Mesendoderm (in vitro differentiated cells): ENCODE measurements at regions not wholly inside any gene's neighbourhood (a gene's known extent, or its start where the extent isn't known, plus 50 kb on each side); places are given as distances from the start of the nearest gene placed in this dataset.

Source experiments
- DNase-seq: peaks from one replicate; pipeline ENCODE4 v3.0.0; 2013
- H2AK5ac ChIP-seq: 2 replicates; pipeline ENCODE4 v1.6.1; 2013; ENCODE audit warnings: low read length, inconsistent platforms
- H2BK120ac ChIP-seq: 2 replicates; pipeline ENCODE4 v1.6.1; 2013; ENCODE audit warnings: low read depth, mild to moderate bottlenecking, low read length, moderate library complexity, mixed read lengths
- H2BK15ac ChIP-seq: replicated peaks from 2 replicates; pipeline ENCODE4 v1.6.1; 2013; ENCODE audit warnings: low read depth, mild to moderate bottlenecking, moderate library complexity
- H2BK5ac ChIP-seq: 2 replicates; pipeline ENCODE4 v1.6.1; 2013; ENCODE audit warnings: low read length, inconsistent platforms
- H3K18ac ChIP-seq: 2 replicates; pipeline ENCODE4 v1.6.1; 2013; ENCODE audit warnings: mild to moderate bottlenecking, low read length, mixed read lengths
- H3K23ac ChIP-seq: one replicate; pipeline ENCODE4 v1.6.1; 2013; ENCODE audit warnings: low read length
- H3K27ac ChIP-seq: 2 replicates; pipeline ENCODE4 v1.5.1; 2013; ENCODE audit warnings: low read depth, mild to moderate bottlenecking, inconsistent platforms, low read length, moderate library complexity
- H3K27me3 ChIP-seq: 2 replicates; pipeline ENCODE4 v1.6.1; 2013; ENCODE audit warnings: low read length, control low read depth, mild to moderate bottlenecking, inconsistent platforms; ENCODE audit not compliant: insufficient read depth, poor library complexity
- H3K36me3 ChIP-seq: 2 replicates; pipeline ENCODE4 v1.6.1; 2013; ENCODE audit warnings: low read length, inconsistent platforms; ENCODE audit not compliant: control insufficient read depth, insufficient read depth
- H3K4ac ChIP-seq: one replicate; pipeline ENCODE4 v1.6.1; 2013; ENCODE audit warnings: low read depth, mild to moderate bottlenecking, low read length, moderate library complexity
- H3K4me1 ChIP-seq: 2 replicates; pipeline ENCODE4 v1.6.1; 2013; ENCODE audit warnings: low read depth, low read length, inconsistent platforms; ENCODE audit not compliant: control insufficient read depth
- H3K4me2 ChIP-seq: 2 replicates; pipeline ENCODE4 v1.6.1; 2013; ENCODE audit warnings: low read length
- H3K4me3 ChIP-seq: 2 replicates; pipeline ENCODE4 v1.5.1; 2013; ENCODE audit warnings: mild to moderate bottlenecking, low read length
- H3K56ac ChIP-seq: one replicate; pipeline ENCODE4 v1.6.1; 2013; ENCODE audit warnings: low read length
- H3K79me1 ChIP-seq: 2 replicates; pipeline ENCODE4 v1.6.1; 2013; ENCODE audit warnings: low read length, inconsistent platforms
- H3K79me2 ChIP-seq: 2 replicates; pipeline ENCODE4 v1.6.1; 2013; ENCODE audit warnings: mild to moderate bottlenecking, low read length; ENCODE audit not compliant: control insufficient read depth, insufficient read depth
- H3K9ac ChIP-seq: 2 replicates; pipeline ENCODE4 v1.6.1; 2013; ENCODE audit warnings: low read length, inconsistent platforms
- H4K5ac ChIP-seq: one replicate; pipeline ENCODE4 v1.6.1; 2013; ENCODE audit warnings: low read length
- H4K8ac ChIP-seq: one replicate; pipeline ENCODE4 v1.6.1; 2013; ENCODE audit warnings: low read depth, mild to moderate bottlenecking, control low read depth, low read length, moderate library complexity
- WGBS: extraction: QIAGEN DNeasy Blood & Tissue Kit; methylation state at CpG from one replicate; pipeline ENCODE4 v1.1.7; 2013; ENCODE audit warnings: low lambda C conversion rate, missing lambda C conversion rate; ENCODE audit not compliant: insufficient coverage; ENCODE audit errors: extremely low coverage; 5-methylcytosine and 5-hydroxymethylcytosine counted together

GRCh38 chr11:103659743-103660142 lies 376.7 kb upstream of the DDI1 start:
- no peak overlapping the region for H3K4me2 ChIP-seq

GRCh38 chr11:103661185-103661584 lies 375.3 kb upstream of the DDI1 start:
- H3K23ac ChIP-seq, result no peak overlapping the region
- H4K5ac ChIP-seq, result no peak overlapping the region
- no peaks in the 10 kb centered on the region for H3K4me1 ChIP-seq
- no peak overlapping the region for H3K4me3 ChIP-seq
- no peaks in the 10 kb centered on the region for H3K79me1 ChIP-seq
- H3K27me3 ChIP-seq, result no peaks in the 10 kb centered on the region
- H3K79me2 ChIP-seq, result no peaks in the 10 kb centered on the region
- no peak overlapping the region for H3K4me2 ChIP-seq
- no peak overlapping the region for H2BK15ac ChIP-seq
- no peak overlapping the region for H3K4ac ChIP-seq
- no peak overlapping the region for H3K18ac ChIP-seq
- DNase-seq, result no peak
- H4K8ac ChIP-seq, result no peak overlapping the region
- no peak overlapping the region for H3K56ac ChIP-seq
- H2AK5ac ChIP-seq, result no peak overlapping the region
- H2BK5ac ChIP-seq, result no peak overlapping the region
- no peak overlapping the region for H3K9ac ChIP-seq
- H3K27ac ChIP-seq, result no peak overlapping the region
- H2BK120ac ChIP-seq, result no peak overlapping the region
- H3K36me3 ChIP-seq, result no peaks in the 10 kb centered on the region

More at GRCh38 chr11:103659743-103660142, 376.7 kb upstream of the DDI1 start:
- Histone ChIP-seq H3K9ac (no peak overlapping the region), H2BK5ac (no peak overlapping the region), H3K23ac (no peak overlapping the region), H3K79me2 (no peaks in the 10 kb centered on the region), H3K27ac (no peak overlapping the region), H3K4me3 (no peak overlapping the region), H3K4ac (no peak overlapping the region), H3K79me1 (no peaks in the 10 kb centered on the region), H3K36me3 (no peaks in the 10 kb centered on the region), H2BK120ac (no peak overlapping the region), H3K18ac (no peak overlapping the region), H4K5ac (no peak overlapping the region), H3K56ac (no peak overlapping the region), H4K8ac (no peak overlapping the region), H3K4me1 (no peaks in the 10 kb centered on the region), H3K27me3 (no peaks in the 10 kb centered on the region), H2AK5ac (no peak overlapping the region), H2BK15ac (no peak overlapping the region)
- DNase-seq, result no peak

- DNase-seq, result no peak
- no peak overlapping the region for H3K27ac ChIP-seq
- no peak overlapping the region for H3K4ac ChIP-seq
- H2BK15ac ChIP-seq, result no peak overlapping the region
- H3K27me3 ChIP-seq, result no peaks in the 10 kb centered on the region
- no peak overlapping the region for H3K9ac ChIP-seq
- no peaks in the 10 kb centered on the region for H3K79me2 ChIP-seq
- no peak overlapping the region for H4K8ac ChIP-seq
- H3K79me1 ChIP-seq, result no peaks in the 10 kb centered on the region
- no peak overlapping the region for H4K5ac ChIP-seq
- H3K18ac ChIP-seq, result no peak overlapping the region
- H3K4me1 ChIP-seq, result no peaks in the 10 kb centered on the region
- no peak overlapping the region for H2AK5ac ChIP-seq
- no peak overlapping the region for H3K23ac ChIP-seq
- no peak overlapping the region for H2BK120ac ChIP-seq
- H3K56ac ChIP-seq, result no peak overlapping the region
- WGBS, result no CpG with 5 or more reads among the region's 1 CpG
- no peak overlapping the region for H2BK5ac ChIP-seq
- H3K4me2 ChIP-seq, result no peak overlapping the region
- H3K4me3 ChIP-seq, result no peak overlapping the region
- H3K36me3 ChIP-seq, result no peaks in the 10 kb centered on the region
Observed at GRCh38 chr11:103661991-103662390, 374.4 kb upstream of the DDI1 start.

GRCh38 chr11:103662880-103663279 lies 373.6 kb upstream of the DDI1 start:
- Histone ChIP-seq H4K5ac (no peak overlapping the region), H3K4me2 (no peak overlapping the region), H3K4me1 (no peaks in the 10 kb centered on the region), H3K27me3 (no peaks in the 10 kb centered on the region), H3K27ac (no peak overlapping the region), H3K56ac (no peak overlapping the region), H4K8ac (no peak overlapping the region), H3K4me3 (no peak overlapping the region), H3K23ac (no peak overlapping the region), H2BK15ac (no peak overlapping the region), H3K18ac (no peak overlapping the region), H3K36me3 (no peaks in the 10 kb centered on the region), H3K79me2 (no peaks in the 10 kb centered on the region), H2BK5ac (no peak overlapping the region), H3K9ac (no peak overlapping the region), H2AK5ac (no peak overlapping the region), H3K4ac (no peak overlapping the region), H2BK120ac (no peak overlapping the region), H3K79me1 (no peaks in the 10 kb centered on the region)
- whole genome bisulfite sequencing, result no CpG with 5 or more reads among the region's 2 CpGs
- DNase-seq, result no peak

GRCh38 chr11:103668859-103669258 lies 367.6 kb upstream of the DDI1 start:
- Histone ChIP-seq H3K79me1 (no peaks in the 10 kb centered on the region), H3K23ac (no peak overlapping the region), H3K4ac (no peak overlapping the region), H3K4me2 (no peak overlapping the region), H3K27me3 (no peaks in the 10 kb centered on the region), H4K8ac (no peak overlapping the region), H2AK5ac (no peak overlapping the region), H3K9ac (no peak overlapping the region), H4K5ac (no peak overlapping the region), H2BK120ac (no peak overlapping the region), H2BK15ac (no peak overlapping the region), H3K56ac (no peak overlapping the region), H2BK5ac (no peak overlapping the region), H3K36me3 (no peaks in the 10 kb centered on the region), H3K18ac (no peak overlapping the region), H3K4me1 (no peaks in the 10 kb centered on the region), H3K79me2 (no peaks in the 10 kb centered on the region), H3K27ac (no peak overlapping the region), H3K4me3 (no peak overlapping the region)
- no CpG with 5 or more reads among the region's 2 CpGs for WGBS
- DNase-seq, result no peak

GRCh38 chr11:103671143-103671651 lies 365.2 kb upstream of the DDI1 start:
- Histone ChIP-seq H3K4ac (no peak overlapping the region), H3K79me1 (no peaks in the 10 kb centered on the region), H4K8ac (no peak overlapping the region), H4K5ac (no peak overlapping the region), H3K4me3 (no peak overlapping the region), H3K56ac (no peak overlapping the region), H2BK15ac (no peak overlapping the region), H2BK120ac (no peak overlapping the region), H3K4me2 (no peak overlapping the region), H3K79me2 (no peaks in the 10 kb centered on the region), H3K23ac (no peak overlapping the region), H3K18ac (no peak overlapping the region), H2BK5ac (no peak overlapping the region), H3K36me3 (no peaks in the 10 kb centered on the region), H3K27ac (no peak overlapping the region), H3K27me3 (no peaks in the 10 kb centered on the region), H3K4me1 (no peaks in the 10 kb centered on the region), H2AK5ac (no peak overlapping the region), H3K9ac (no peak overlapping the region)
- no peak for DNase-seq
- WGBS, result no CpG with 5 or more reads among the region's 2 CpGs
